Testis (tissue), 2 donors: ENCODE measurements at regions not wholly inside any gene's neighbourhood (a gene's known extent, or its start where the extent isn't known, plus 50 kb on each side); places are given as distances from the start of the nearest gene placed in this dataset.

ENCODE experiments used
- DNase-seq: peaks from one replicate; pipeline ENCODE4 v3.0.0-alpha.2; 2019
- H3K27ac ChIP-seq, 2 donors: fragments of 200-600 bp; sonication (generic); one replicate each; pipeline ENCODE4 v1.5.1; 2019
- H3K27me3 ChIP-seq: fragments of 200-600 bp; sonication (generic); one replicate; pipeline ENCODE4 v1.5.1; 2019
- H3K36me3 ChIP-seq: fragments of 200-600 bp; sonication (generic); one replicate; pipeline ENCODE4 v1.5.1; 2017; ENCODE audit warnings: low read depth; ENCODE audit errors: missing control alignments
- H3K4me1 ChIP-seq: fragments of 200-600 bp; sonication (generic); one replicate; pipeline ENCODE4 v1.5.1; 2019
- H3K4me3 ChIP-seq, 2 donors: fragments of 200-600 bp; sonication (generic); one replicate each; pipeline ENCODE4 v1.5.1; 2017 to 2019
- H3K9me3 ChIP-seq: fragments of 200-600 bp; sonication (generic); one replicate; pipeline ENCODE4 v1.5.1; 2017
- POLR2A ChIP-seq: fragments of 450-650 bp; IDR thresholded peaks from one replicate; pipeline ENCODE4 v1.6.1; 2017; ENCODE audit warnings: antibody characterized with exemption, mild to moderate bottlenecking, moderate library complexity
- WGBS, 2 donors: methylation state at CpG; one replicate each; pipeline ENCODE4 v1.1.5; 2018; 5-methylcytosine and 5-hydroxymethylcytosine counted together
- intact Hi-C: fragments of 100-400 bp; cut with DNase I; formaldehyde crosslinking; loops from one replicate; pipeline ENCODE4 v1.15.1; 2023; ENCODE audit warnings: low total_unique reads
- TF ChIP-seq, protein P1 (sequence below), 3 experiments: fragments of 450-650 bp in 2 of 3; fragments of 200-600 bp in 1 of 3; sonication (generic) in 1 of 3; IDR thresholded peaks; one replicate each; pipeline ENCODE4 v1.5.1; 2016 to 2019; ENCODE audit warnings: antibody characterized with exemption in 3 of 3, mild to moderate bottlenecking in 2 of 3, moderate library complexity in 1 of 3

DNA sequence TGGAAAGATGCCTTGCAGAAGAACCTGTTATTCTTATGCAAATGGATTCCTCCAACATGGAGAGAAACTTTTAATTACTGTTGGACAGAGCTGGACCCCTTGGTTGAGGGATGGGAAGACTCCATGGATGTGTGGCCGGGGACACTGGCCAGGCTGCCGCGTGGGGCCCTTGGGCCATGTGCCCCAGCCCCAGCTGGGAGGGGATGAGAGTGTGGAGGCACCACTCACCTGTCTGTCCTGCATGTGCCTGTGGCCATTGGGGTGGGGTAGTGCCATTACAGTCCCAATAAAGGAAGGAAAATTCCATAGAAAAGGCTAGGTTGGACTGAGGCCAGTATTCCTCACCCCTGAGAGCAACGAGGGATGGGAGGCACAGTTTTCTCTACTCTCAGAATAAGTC is 564.5 kb upstream of the PTBP2 start:
- no peak overlapping the region for H3K4me3 ChIP-seq
- no peak for DNase-seq
- H3K4me1 ChIP-seq, result no peaks in the 10 kb centered on the region
- intact Hi-C loops, result no loop called here
- no peak overlapping the region for H3K27ac ChIP-seq
- WGBS, 2 donors, result 73 to 86% methylated on average over 4 of the region's 4 CpGs
- no peaks in the 10 kb centered on the region for H3K27me3 ChIP-seq
- TF ChIP-seq, protein P1, sequence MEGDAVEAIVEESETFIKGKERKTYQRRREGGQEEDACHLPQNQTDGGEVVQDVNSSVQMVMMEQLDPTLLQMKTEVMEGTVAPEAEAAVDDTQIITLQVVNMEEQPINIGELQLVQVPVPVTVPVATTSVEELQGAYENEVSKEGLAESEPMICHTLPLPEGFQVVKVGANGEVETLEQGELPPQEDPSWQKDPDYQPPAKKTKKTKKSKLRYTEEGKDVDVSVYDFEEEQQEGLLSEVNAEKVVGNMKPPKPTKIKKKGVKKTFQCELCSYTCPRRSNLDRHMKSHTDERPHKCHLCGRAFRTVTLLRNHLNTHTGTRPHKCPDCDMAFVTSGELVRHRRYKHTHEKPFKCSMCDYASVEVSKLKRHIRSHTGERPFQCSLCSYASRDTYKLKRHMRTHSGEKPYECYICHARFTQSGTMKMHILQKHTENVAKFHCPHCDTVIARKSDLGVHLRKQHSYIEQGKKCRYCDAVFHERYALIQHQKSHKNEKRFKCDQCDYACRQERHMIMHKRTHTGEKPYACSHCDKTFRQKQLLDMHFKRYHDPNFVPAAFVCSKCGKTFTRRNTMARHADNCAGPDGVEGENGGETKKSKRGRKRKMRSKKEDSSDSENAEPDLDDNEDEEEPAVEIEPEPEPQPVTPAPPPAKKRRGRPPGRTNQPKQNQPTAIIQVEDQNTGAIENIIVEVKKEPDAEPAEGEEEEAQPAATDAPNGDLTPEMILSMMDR (IDR thresholded peaks at IDR 0.05), result no peak
- no peak for TF ChIP-seq POLR2A
- H3K36me3 ChIP-seq, result no peaks in the 10 kb centered on the region
- no peaks in the 10 kb centered on the region for H3K9me3 ChIP-seq

DNA sequence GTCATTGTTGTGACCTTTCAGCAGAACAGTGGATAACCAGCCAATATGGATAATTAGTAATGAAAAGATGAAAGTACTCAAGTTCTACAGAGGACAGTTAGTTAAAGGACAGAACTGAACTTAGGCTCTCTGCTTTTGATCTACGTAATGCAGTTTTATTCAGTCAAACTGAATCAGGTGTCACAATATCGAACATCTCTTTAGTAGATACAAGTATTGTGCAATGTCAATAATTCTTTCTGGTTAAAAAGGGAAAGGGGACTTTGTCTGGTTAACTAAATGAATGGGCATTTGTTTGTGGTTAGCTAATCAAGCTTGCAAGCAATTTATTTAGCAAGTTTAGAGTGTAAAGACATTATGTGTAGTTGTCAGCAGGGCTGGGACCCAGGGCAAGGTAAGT is 562.2 kb upstream of the PTBP2 start:
- no peaks in the 10 kb centered on the region for H3K9me3 ChIP-seq
- intact Hi-C loops, result no loop called here
- H3K4me1 ChIP-seq, result no peaks in the 10 kb centered on the region
- no peak for DNase-seq
- H3K36me3 ChIP-seq, result no peaks in the 10 kb centered on the region
- no peak overlapping the region for H3K4me3 ChIP-seq
- 94% methylated on average over 2 of the region's 2 CpGs for WGBS, 2 donors
- no peak for TF ChIP-seq POLR2A
- TF ChIP-seq, protein P1 (IDR thresholded peaks at IDR 0.05), result no peak
- no peak overlapping the region for H3K27ac ChIP-seq
- no peaks in the 10 kb centered on the region for H3K27me3 ChIP-seq

DNA sequence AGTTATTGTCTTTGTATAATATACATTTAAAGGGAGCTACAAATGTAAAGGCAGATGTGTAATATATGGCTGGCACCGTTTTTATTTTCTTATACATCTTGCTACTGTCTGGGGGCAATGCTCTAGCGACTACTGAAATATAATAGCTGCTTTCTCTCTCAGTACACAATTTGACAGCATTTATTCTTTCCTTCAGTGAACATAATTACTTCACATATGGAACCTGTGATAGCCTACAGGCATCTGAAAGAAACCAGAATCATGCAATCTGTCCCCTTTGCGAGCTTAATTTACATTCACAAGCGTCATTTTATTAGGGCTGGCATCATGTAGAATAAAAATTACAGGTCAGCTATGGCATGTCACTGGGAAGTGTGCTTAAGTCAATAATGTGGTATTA is 557.5 kb upstream of the PTBP2 start:
- 56 to 67% methylated on average over 4 of the region's 4 CpGs for WGBS, 2 donors
- no peak overlapping the region for H3K27ac ChIP-seq
- no peaks in the 10 kb centered on the region for H3K27me3 ChIP-seq
- H3K9me3 ChIP-seq, result no peaks in the 10 kb centered on the region
- no peak overlapping the region for H3K4me3 ChIP-seq
- H3K4me1 ChIP-seq, result no peaks in the 10 kb centered on the region
- no peak for TF ChIP-seq POLR2A
- no peak for DNase-seq
- H3K36me3 ChIP-seq, result no peaks in the 10 kb centered on the region
- intact Hi-C loops, result no loop called here

DNA sequence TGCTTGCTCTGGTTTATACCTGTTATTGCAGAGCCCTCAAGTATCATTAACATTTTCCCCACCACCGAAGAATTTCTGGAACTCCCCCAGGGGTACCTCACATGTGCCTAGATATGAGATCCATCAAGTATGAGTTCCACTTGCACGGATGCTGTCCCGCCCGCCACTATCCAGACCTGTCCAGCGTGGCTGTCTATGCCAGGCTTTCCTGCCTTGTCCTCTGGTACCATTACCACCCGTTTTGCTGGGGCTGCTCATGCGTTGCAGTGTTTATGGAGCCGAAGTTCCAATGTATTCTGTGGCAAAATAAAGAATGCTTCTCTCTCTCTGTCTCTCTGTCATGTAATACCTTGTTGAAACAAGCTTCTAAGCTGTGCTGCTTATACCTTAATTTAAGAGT is 543.5 kb upstream of the PTBP2 start:
- 92% methylated on average over 8 of the region's 8 CpGs for WGBS, 2 donors
- no peak overlapping the region for H3K27ac ChIP-seq
- intact Hi-C loops, result no loop called here
- TF ChIP-seq POLR2A, result no peak
- TF ChIP-seq, protein P1 (IDR thresholded peaks at IDR 0.05), result no peak
- H3K9me3 ChIP-seq, result no peaks in the 10 kb centered on the region
- no peaks in the 10 kb centered on the region for H3K4me1 ChIP-seq
- no peak overlapping the region for H3K4me3 ChIP-seq
- H3K27me3 ChIP-seq, result no peaks in the 10 kb centered on the region
- DNase-seq, result no peak
- no peaks in the 10 kb centered on the region for H3K36me3 ChIP-seq

DNA sequence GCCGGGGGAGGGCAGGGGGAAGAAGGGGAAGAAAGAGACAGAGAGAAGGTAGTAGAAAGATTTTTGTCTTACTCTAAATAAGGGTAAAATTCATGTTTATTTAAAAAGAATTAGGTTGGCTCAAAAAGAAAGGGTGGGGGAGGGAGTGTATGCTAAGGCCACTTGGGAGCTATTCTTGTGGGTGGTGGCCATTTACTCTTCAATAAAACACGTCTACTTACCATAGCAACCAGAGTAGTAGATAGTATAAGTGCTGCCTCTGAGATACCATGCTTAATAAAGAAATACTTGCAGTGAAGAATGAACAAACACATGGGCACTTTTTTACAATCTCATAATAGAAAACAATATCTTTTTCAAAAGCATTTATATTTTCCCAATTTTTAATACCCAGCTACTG is 538.1 kb upstream of the PTBP2 start:
- DNase-seq, result no peak
- Histone ChIP-seq H3K9me3 (no peaks in the 10 kb centered on the region), H3K27me3 (no peaks in the 10 kb centered on the region), H3K36me3 (no peaks in the 10 kb centered on the region), H3K4me1 (no peaks in the 10 kb centered on the region), H3K27ac (no peak overlapping the region), H3K4me3 (no peak overlapping the region)
- WGBS, 2 donors, result 57 to 74% methylated on average over 2 of the region's 2 CpGs
- intact Hi-C loops, result no loop called here
- TF ChIP-seq, protein P1 (IDR thresholded peaks at IDR 0.05), result no peak
- TF ChIP-seq POLR2A, result no peak
